Activated B cell treated with CpG ODN at 0.5 μM for 24 hours (primary cell): ENCODE measurements at regions not wholly inside any gene's neighbourhood (a gene's known extent, or its start where the extent isn't known, plus 50 kb on each side); places are given as distances from the start of the nearest gene placed in this dataset.

ENCODE experiments used
- ATAC-seq: fragments of 200-7000 bp; cut with Tn5 transposase; one replicate; pipeline ENCODE4 v1.10.0; 2021; ENCODE audit warnings: low read depth, mild to moderate bottlenecking, moderate library complexity
- CTCF ChIA-PET: fragments of 350-600 bp; sonication (Branson Sonifier 250); formaldehyde crosslinking; loops from one replicate; lab custom pipeline; 2021; ENCODE audit warnings: antibody characterized with exemption; lab: Charles Lee
- POLR2A ChIA-PET: fragments of 350-600 bp; sonication (Branson Sonifier 250); formaldehyde crosslinking; loops from one replicate; lab custom pipeline; 2021; ENCODE audit warnings: antibody characterized with exemption; lab: Charles Lee
- DNase-seq: peaks from one replicate; pipeline ENCODE4 v3.0.0; 2022
- H3K27ac Mint-ChIP-seq: one replicate; pipeline ENCODE4 v1.8.0; 2020; ENCODE audit warnings: mixed read lengths
- H3K27me3 Mint-ChIP-seq: one replicate; pipeline ENCODE4 v1.8.0; 2021; ENCODE audit warnings: mixed read lengths
- H3K36me3 Mint-ChIP-seq: one replicate; pipeline ENCODE4 v1.8.0; 2021; ENCODE audit warnings: low read depth, mixed read lengths
- H3K4me1 Mint-ChIP-seq: one replicate; pipeline ENCODE4 v1.8.0; 2021; ENCODE audit warnings: mixed read lengths
- H3K4me3 Mint-ChIP-seq: one replicate; pipeline ENCODE4 v1.8.0; 2020; ENCODE audit warnings: mild to moderate bottlenecking, mixed read lengths
- H3K9me3 Mint-ChIP-seq: one replicate; pipeline ENCODE4 v1.8.0; 2020; ENCODE audit warnings: mixed read lengths
- intact Hi-C: fragments of 100-400 bp; cut with micrococcal nuclease; formaldehyde crosslinking; loops from one replicate; pipeline ENCODE4 v1.15.1; 2024
- TF ChIP-seq, protein P1 (sequence below): fragments of 200-600 bp; IDR thresholded peaks from one replicate; pipeline ENCODE4 v1.8.0; 2022; ENCODE audit warnings: antibody characterized with exemption, mild to moderate bottlenecking

DNA sequence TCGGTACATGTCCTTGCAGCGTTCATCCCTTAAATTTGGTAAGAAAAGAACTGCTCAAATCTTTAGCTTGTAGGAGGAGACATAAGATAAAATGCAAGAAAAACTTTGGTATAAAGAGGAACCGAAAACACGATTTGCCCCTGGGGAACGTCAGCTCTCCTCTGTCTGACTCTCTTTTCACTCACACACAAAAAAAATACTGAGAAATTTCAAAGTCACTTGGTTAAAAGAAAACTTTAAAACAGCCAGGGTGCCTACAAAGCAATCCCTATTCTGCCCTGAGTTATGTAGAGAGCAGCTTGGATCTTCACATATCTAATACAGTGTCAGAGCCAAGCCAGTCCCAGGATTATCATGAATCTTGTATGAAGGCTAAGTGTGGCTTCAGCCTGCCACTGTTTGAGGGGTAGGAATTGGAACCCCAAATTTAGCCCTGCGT, 248.5 kb upstream of the CXXC4 start:
- H3K36me3 Mint-ChIP-seq: no peaks in the 10 kb centered on the region
- CTCF ChIA-PET: no interaction called here
- H3K9me3 Mint-ChIP-seq: no peaks in the 10 kb centered on the region
- H3K4me1 Mint-ChIP-seq: peaks cover 22% of the 10 kb centered on the region
- TF ChIP-seq, protein P1, sequence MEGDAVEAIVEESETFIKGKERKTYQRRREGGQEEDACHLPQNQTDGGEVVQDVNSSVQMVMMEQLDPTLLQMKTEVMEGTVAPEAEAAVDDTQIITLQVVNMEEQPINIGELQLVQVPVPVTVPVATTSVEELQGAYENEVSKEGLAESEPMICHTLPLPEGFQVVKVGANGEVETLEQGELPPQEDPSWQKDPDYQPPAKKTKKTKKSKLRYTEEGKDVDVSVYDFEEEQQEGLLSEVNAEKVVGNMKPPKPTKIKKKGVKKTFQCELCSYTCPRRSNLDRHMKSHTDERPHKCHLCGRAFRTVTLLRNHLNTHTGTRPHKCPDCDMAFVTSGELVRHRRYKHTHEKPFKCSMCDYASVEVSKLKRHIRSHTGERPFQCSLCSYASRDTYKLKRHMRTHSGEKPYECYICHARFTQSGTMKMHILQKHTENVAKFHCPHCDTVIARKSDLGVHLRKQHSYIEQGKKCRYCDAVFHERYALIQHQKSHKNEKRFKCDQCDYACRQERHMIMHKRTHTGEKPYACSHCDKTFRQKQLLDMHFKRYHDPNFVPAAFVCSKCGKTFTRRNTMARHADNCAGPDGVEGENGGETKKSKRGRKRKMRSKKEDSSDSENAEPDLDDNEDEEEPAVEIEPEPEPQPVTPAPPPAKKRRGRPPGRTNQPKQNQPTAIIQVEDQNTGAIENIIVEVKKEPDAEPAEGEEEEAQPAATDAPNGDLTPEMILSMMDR: no peak
- H3K27ac Mint-ChIP-seq: peak overlapping the region; percentile 83
- intact Hi-C loops: loop anchor here (2.0 to 10.0 kb wide), 6 partner anchors 22 to 1918 kb away; partner anchors contain the start of genes PPA2, TET2 and UBE2D3
- ATAC-seq (peak; percentile 87), DNase-seq (no peak)
- H3K27me3 Mint-ChIP-seq: peaks cover 2% of the 10 kb centered on the region
- POLR2A ChIA-PET: no interaction called here
- H3K4me3 Mint-ChIP-seq: peak overlapping the region; percentile 42

DNA sequence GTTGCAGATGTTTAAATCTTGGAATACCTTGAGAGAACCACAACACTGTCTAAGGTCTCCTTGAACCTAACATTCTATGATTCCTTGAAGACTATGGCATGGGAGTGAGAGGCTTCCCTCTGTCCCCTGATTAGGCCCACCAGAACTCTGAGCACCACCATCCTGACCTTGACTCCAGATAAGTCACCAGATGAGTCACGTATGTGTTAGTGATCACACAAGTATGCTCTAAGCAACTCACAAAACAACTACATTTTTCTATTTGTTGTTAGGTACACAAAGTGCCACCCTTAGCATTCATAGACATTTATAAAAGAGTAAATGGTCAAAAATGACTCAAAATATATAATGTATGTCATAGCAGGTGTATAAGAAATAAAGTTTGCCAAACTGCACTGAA, 252.9 kb upstream of the CXXC4 start:
- peaks cover 3% of the 10 kb centered on the region for H3K9me3 Mint-ChIP-seq
- DNase-seq (no peak), ATAC-seq (no peak)
- TF ChIP-seq, protein P1: no peak
- ChIA-PET POLR2A (no interaction called here), CTCF (no interaction called here)
- no peaks in the 10 kb centered on the region for H3K27me3 Mint-ChIP-seq
- no peak overlapping the region for H3K4me3 Mint-ChIP-seq
- no peaks in the 10 kb centered on the region for H3K36me3 Mint-ChIP-seq
- no peak overlapping the region for H3K27ac Mint-ChIP-seq
- intact Hi-C loops: loop anchor here (10.0 kb wide), 2 partner anchors 397 to 1923 kb away; partner anchors contain the start of genes TET2 and UBE2D3
- peaks cover 28% of the 10 kb centered on the region for H3K4me1 Mint-ChIP-seq

DNA sequence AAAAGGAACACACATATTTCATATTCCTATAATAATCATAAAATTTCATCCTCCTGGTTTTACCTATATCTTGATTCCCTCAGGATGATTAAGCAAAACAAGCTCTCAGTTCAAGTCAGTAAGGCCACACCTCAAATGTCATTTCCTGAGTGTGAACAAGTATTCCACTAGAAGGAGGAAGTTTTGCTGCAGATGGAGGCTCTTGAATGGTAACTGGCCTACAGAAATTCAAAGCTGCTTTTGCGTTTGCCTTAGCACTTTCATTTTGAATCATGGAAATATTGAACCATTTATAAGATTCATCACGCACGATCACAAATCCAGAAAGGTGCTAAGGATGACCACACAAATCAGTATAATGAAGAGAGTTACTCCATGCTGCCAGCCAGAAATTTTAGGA, 254.4 kb upstream of the CXXC4 start:
- ATAC-seq: peak; percentile 82
- peaks cover 3% of the 10 kb centered on the region for H3K9me3 Mint-ChIP-seq
- H3K27ac Mint-ChIP-seq: peak overlapping the region; percentile 60
- peak overlapping the region; percentile 33 for H3K4me3 Mint-ChIP-seq
- H3K36me3 Mint-ChIP-seq: no peaks in the 10 kb centered on the region
- no peak for DNase-seq
- H3K4me1 Mint-ChIP-seq: peaks cover 16% of the 10 kb centered on the region
- H3K27me3 Mint-ChIP-seq: no peaks in the 10 kb centered on the region
- ChIA-PET POLR2A (no interaction called here), CTCF (no interaction called here)
- intact Hi-C loops: loop anchor here (10.0 kb wide), 2 partner anchors 396 to 1924 kb away; partner anchors contain the start of genes TET2 and UBE2D3
- TF ChIP-seq, protein P1: no peak

DNA sequence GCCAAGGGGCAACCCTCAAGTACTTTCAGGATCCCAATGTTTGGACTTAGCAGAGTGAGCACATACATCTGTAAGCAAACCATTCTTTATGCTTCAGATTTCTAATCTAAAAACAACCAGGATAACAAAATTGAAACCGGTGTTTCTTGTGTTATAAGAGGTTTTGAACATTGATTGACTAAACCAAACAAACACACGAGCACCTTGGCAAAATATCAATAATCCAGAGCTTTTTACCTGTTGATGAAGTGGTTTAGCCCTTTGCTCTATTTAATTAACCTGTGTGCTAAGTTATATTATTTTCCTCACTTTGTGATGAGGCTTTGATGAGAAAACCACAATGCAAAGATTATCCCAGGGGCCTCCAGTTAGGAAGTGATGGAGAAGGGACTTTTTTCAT, 255.3 kb upstream of the CXXC4 start:
- DNase-seq: no peak
- intact Hi-C loops: no loop called here
- ATAC-seq: no peak
- ChIA-PET CTCF (no interaction called here), POLR2A (no interaction called here)
- H3K27me3 Mint-ChIP-seq: no peaks in the 10 kb centered on the region
- no peaks in the 10 kb centered on the region for H3K36me3 Mint-ChIP-seq
- H3K4me1 Mint-ChIP-seq: peaks cover 16% of the 10 kb centered on the region
- TF ChIP-seq, protein P1: no peak
- no peak overlapping the region for H3K27ac Mint-ChIP-seq
- no peak overlapping the region for H3K4me3 Mint-ChIP-seq
- peaks cover 3% of the 10 kb centered on the region for H3K9me3 Mint-ChIP-seq

DNA sequence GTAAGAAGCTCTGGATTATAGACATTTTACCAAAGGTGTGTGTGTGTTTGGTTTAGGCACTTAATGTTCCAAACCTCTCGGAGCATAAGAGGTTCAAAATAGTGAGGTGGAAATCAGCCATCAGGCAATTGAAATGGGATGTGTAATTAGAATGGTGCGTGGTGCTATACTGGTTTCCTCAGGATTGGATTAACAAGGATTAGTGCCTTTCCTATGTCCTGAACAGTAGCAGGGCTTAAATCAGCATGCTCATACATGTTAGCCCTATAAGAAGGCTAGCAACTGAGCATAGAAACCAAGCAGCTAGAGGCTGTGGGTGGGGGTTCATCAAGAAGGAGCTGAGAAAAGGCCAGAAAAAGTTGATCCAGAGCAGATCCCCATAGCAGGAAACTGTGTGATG, 256.8 kb upstream of the CXXC4 start:
- no peaks in the 10 kb centered on the region for H3K36me3 Mint-ChIP-seq
- DNase-seq (no peak), ATAC-seq (no peak)
- H3K9me3 Mint-ChIP-seq: peaks cover 3% of the 10 kb centered on the region
- no peaks in the 10 kb centered on the region for H3K27me3 Mint-ChIP-seq
- no peak overlapping the region for H3K27ac Mint-ChIP-seq
- intact Hi-C loops: no loop called here
- peaks cover 16% of the 10 kb centered on the region for H3K4me1 Mint-ChIP-seq
- no peak overlapping the region for H3K4me3 Mint-ChIP-seq
- ChIA-PET POLR2A (no interaction called here), CTCF (no interaction called here)
- TF ChIP-seq, protein P1: no peak
